Pancreas (tissue), 10 donors: ENCODE measurements at regions not wholly inside any gene's neighbourhood (a gene's known extent, or its start where the extent isn't known, plus 50 kb on each side); places are given as distances from the start of the nearest gene placed in this dataset.

Experiments
- ATAC-seq, 4 donors: fragments of 200-7000 bp; cut with Tn5 transposase; one replicate each; pipeline versions ENCODE4 v1.8.0 to v1.9.1; 2020; ENCODE audit warnings: mild to moderate bottlenecking in 4 of 4, moderate library complexity in 4 of 4
- DNase-seq, 6 donors: peaks; one replicate each; pipeline ENCODE4 v3.0.0-alpha.2; 2020
- FAIRE-seq: peaks from 2 replicates; lab custom pipeline; 2012; peaks lifted over from hg19 to GRCh38; lab: Jason Lieb, UNC
- H3K27ac ChIP-seq, 4 donors: fragments of 200-600 bp; sonication (generic); 1 replicate in 3 of 4; 2 replicates in 1 of 4; pipeline versions ENCODE4 v1.5.0 to v1.8.0; 2020
- H3K27me3 ChIP-seq, 4 donors: fragments of 200-600 bp; one replicate each; pipeline ENCODE4 v1.8.0; 2021
- H3K36me3 ChIP-seq, 3 donors: fragments of 200-600 bp; sonication (generic) in 1 of 3; one replicate each; pipeline versions ENCODE4 v1.5.0 to v1.8.0; 2020 to 2021
- H3K4me1 ChIP-seq, 3 donors: fragments of 200-600 bp; one replicate each; pipeline ENCODE4 v1.8.0; 2021
- H3K4me3 ChIP-seq, 4 donors: fragments of 200-600 bp; sonication (generic) in 2 of 4; one replicate each; pipeline versions ENCODE4 v1.5.0 to v1.8.0; 2020 to 2021
- H3K9me3 ChIP-seq, 4 donors: fragments of 200-600 bp; one replicate each; pipeline ENCODE4 v1.8.0; 2021
- WGBS, 2 donors: extraction: QIAGEN DNeasy Blood & Tissue Kit; methylation state at CpG; one replicate each; pipeline ENCODE4 v1.1.7; 2013; 5-methylcytosine and 5-hydroxymethylcytosine counted together
- intact Hi-C, 3 donors: fragments of 100-400 bp; cut with DNase I; formaldehyde crosslinking; loops; one replicate each; pipeline versions ENCODE4 v1.11.1 to v1.14.2; 2022
- TF ChIP-seq, protein P1 (sequence below), 4 donors: fragments of 200-600 bp; sonication (generic) in 3 of 4; IDR thresholded peaks; one replicate each; pipeline versions ENCODE4 v1.5.0 to v1.8.0; 2021; ENCODE audit warnings: antibody characterized with exemption in 4 of 4
- donor health status: healthy with polysubstance abuse.
- donor health status: DM: no; HTN: no; CAD: no; lungs with moderate emphysema.
- donor health status: DM: no; HTN: no; CAD: no.
- donor health status: control.
- donor health status: control.
- donor health status: Bipolar disorder and iron deficiency.
- donor health status: DM: yes; HTN: yes; CAD: no.
- donor health status: DM: no; HTN: no; CAD: no.
- donor health status: DM: no; HTN: no; CAD: no.
- donor health status: DM: yes; HTN: yes; CAD: no.

DNA sequence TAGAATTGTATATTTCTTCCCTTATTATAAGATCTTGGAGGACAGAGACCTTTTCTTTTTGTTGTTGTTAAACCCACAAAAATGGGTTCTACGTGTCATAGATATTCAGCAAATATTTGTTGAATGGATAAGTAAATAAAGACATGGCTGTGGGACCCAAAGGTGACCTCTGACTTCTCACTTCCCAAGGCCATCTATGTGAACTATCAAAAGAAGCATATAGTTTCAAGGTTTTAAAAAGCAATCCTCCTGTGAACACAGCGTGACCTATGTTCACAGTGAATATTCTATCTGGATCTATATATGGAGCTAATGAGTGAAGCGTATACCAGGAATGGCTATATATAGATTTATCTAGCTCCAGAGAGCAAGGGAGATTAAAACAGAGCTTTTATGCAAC lies 312.8 kb upstream of the C11orf87 start:
- H3K27ac ChIP-seq, result no peak overlapping the region
- H3K4me1 ChIP-seq, result peaks cover 0 to 5% (median 4%) of the 10 kb centered on the region in 3 donors
- H3K36me3 ChIP-seq, result no peaks in the 10 kb centered on the region
- TF ChIP-seq, protein P1, sequence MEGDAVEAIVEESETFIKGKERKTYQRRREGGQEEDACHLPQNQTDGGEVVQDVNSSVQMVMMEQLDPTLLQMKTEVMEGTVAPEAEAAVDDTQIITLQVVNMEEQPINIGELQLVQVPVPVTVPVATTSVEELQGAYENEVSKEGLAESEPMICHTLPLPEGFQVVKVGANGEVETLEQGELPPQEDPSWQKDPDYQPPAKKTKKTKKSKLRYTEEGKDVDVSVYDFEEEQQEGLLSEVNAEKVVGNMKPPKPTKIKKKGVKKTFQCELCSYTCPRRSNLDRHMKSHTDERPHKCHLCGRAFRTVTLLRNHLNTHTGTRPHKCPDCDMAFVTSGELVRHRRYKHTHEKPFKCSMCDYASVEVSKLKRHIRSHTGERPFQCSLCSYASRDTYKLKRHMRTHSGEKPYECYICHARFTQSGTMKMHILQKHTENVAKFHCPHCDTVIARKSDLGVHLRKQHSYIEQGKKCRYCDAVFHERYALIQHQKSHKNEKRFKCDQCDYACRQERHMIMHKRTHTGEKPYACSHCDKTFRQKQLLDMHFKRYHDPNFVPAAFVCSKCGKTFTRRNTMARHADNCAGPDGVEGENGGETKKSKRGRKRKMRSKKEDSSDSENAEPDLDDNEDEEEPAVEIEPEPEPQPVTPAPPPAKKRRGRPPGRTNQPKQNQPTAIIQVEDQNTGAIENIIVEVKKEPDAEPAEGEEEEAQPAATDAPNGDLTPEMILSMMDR (IDR thresholded peaks at IDR 0.05), result no peak
- H3K9me3 ChIP-seq, result no peaks in the 10 kb centered on the region
- intact Hi-C loops, result no loop called here
- H3K27me3 ChIP-seq, result no peaks in the 10 kb centered on the region
- DNase-seq, result no peak
- no peak for FAIRE-seq
- H3K4me3 ChIP-seq, result no peak overlapping the region
- no peak for ATAC-seq
- 40 to 41% methylated on average over 3 of the region's 3 CpGs for WGBS, 2 donors

DNA sequence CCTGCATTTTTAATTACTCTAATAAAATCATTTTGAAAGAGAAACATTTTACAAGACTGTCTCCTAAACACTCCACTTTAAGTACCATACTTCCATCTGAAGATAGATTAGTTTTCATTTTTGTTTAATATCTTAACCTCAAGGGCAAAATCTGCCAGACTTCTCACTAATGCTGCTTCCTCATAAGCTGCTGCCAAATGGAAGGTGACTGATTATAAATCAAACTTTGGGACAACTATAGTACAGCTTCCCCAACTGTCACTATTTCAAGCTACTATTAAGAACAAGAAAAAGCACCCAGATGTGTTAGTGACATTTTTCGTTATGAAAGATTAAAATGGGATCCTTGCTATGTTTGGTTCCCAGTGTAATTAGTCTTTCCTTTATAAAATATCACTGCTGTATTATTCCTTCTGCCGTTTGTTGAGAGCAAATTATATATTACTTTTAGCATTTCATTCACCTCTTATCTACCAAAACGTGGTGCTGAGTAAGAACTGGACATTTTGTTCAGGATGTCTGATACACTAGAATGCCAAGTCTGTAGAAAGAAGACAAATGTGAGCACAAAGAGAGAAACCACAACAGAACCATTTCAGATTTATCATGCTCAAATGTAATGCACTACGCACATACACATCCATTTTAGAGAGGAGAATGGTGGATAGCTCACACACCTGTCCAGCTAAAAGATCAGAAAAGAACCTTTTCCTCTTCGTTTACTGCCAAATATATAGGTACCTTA lies 312.2 kb upstream of the C11orf87 start:
- H3K27me3 ChIP-seq, result no peaks in the 10 kb centered on the region
- FAIRE-seq (no peak), ATAC-seq (peak in 1 of 4 donors; percentile 19), DNase-seq (no peak)
- TF ChIP-seq, protein P1 (IDR thresholded peaks at IDR 0.05), result no peak
- intact Hi-C loops, result no loop called here
- H3K4me1 ChIP-seq, result peaks cover 0 to 5% (median 4%) of the 10 kb centered on the region in 3 donors
- H3K27ac ChIP-seq, result no peak overlapping the region
- no peaks in the 10 kb centered on the region for H3K36me3 ChIP-seq
- no peak overlapping the region for H3K4me3 ChIP-seq
- WGBS, 2 donors, result 36 to 40% methylated on average over 5 of the region's 5 CpGs
- H3K9me3 ChIP-seq, result no peaks in the 10 kb centered on the region

DNA sequence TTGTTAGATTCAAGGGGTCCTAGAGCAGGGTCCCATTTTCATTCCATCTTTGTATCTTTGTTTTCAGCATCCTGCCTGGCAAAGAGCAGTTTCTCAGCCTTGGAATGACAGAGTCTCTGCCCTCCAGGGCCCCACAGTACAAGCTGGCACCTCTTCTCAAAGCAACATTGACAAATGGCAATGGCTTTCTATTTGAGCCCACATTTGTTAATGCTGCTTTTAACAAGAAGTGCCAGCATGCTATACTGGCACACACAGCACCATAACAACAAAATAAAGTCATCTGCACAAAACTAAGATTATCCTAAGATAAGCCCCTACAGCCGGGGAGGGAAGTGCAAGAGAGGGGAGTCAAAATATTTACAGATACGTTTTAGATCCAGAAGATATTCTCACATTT lies 309.7 kb upstream of the C11orf87 start:
- Histone ChIP-seq H3K27me3 (no peaks in the 10 kb centered on the region), H3K36me3 (no peaks in the 10 kb centered on the region), H3K9me3 (no peaks in the 10 kb centered on the region), H3K4me3 (no peak overlapping the region), H3K27ac (no peak overlapping the region), H3K4me1 (peaks cover 0 to 5% (median 4%) of the 10 kb centered on the region in 3 donors)
- DNase-seq (no peak), FAIRE-seq (no peak), ATAC-seq (no peak)
- intact Hi-C loops, result no loop called here
- WGBS, 2 donors, result 17 to 20% methylated on average over 2 of the region's 2 CpGs
- TF ChIP-seq, protein P1 (IDR thresholded peaks at IDR 0.05), result no peak

GRCh38 chr11:109112821-109113280 lies 309.1 kb upstream of the C11orf87 start:
- ATAC-seq (peak in 1 of 4 donors; percentile 51), DNase-seq (peak in 4 of 6 donors; percentile 12 to 61 (median 40)), FAIRE-seq (no peak)
- TF ChIP-seq, protein P1 (IDR thresholded peaks at IDR 0.05), result no peak
- H3K27ac ChIP-seq, result no peak overlapping the region
- H3K36me3 ChIP-seq, result no peaks in the 10 kb centered on the region
- intact Hi-C loops, result no loop called here
- no peaks in the 10 kb centered on the region for H3K27me3 ChIP-seq
- WGBS, 2 donors, result 10 to 16% methylated on average over 7 of the region's 7 CpGs
- H3K4me3 ChIP-seq, result no peak overlapping the region
- H3K9me3 ChIP-seq, result no peaks in the 10 kb centered on the region
- H3K4me1 ChIP-seq, result peaks cover 0 to 5% (median 4%) of the 10 kb centered on the region in 3 donors

GRCh38 chr11:109120341-109120740 lies 301.6 kb upstream of the C11orf87 start:
- TF ChIP-seq, protein P1 (IDR thresholded peaks at IDR 0.05), result no peak
- no peak overlapping the region for H3K4me3 ChIP-seq
- H3K9me3 ChIP-seq, result no peaks in the 10 kb centered on the region
- 86 to 95% methylated on average over 3 of the region's 3 CpGs for whole genome bisulfite sequencing, 2 donors
- H3K27me3 ChIP-seq, result no peaks in the 10 kb centered on the region
- FAIRE-seq (no peak), DNase-seq (no peak), ATAC-seq (no peak)
- intact Hi-C loops, result no loop called here
- H3K27ac ChIP-seq, result no peak overlapping the region
- no peaks in the 10 kb centered on the region for H3K36me3 ChIP-seq
- no peaks in the 10 kb centered on the region for H3K4me1 ChIP-seq
